BJ (cell line): ENCODE measurements at regions not wholly inside any gene's neighbourhood (a gene's known extent, or its start where the extent isn't known, plus 50 kb on each side); places are given as distances from the start of the nearest gene placed in this dataset.

Experiments
- CTCF ChIA-PET: fragments of 350-600 bp; formaldehyde crosslinking; extraction: SDS; loops from one replicate; lab custom pipeline; 2021; ENCODE audit warnings: antibody characterized with exemption, inconsistent platforms; lab: Yijun Ruan, JAX
- POLR2A ChIA-PET: fragments of 300-600 bp; sonication (Branson Sonifier 250); formaldehyde crosslinking; extraction: SDS; loops from one replicate; lab custom pipeline; 2021; ENCODE audit warnings: antibody characterized with exemption; lab: Charles Lee
- DNase-seq: peaks from one replicate; pipeline ENCODE4 v3.0.0-alpha.2; 2011; ENCODE audit warnings: low read depth
- H3K27me3 ChIP-seq: 2 replicates; pipeline ENCODE4 v1.6.0; 2011; ENCODE audit warnings: low read length; ENCODE audit not compliant: control insufficient read depth, insufficient read depth
- H3K36me3 ChIP-seq: 2 replicates; pipeline ENCODE4 v1.5.1; 2011; ENCODE audit warnings: low read length; ENCODE audit not compliant: control insufficient read depth, insufficient read depth
- H3K4me3 ChIP-seq: 2 replicates; pipeline ENCODE4 v1.5.1; 2011; ENCODE audit warnings: low read depth, mild to moderate bottlenecking, control low read depth, low read length
- CTCF ChIP-seq: IDR thresholded peaks from 2 replicates; pipeline ENCODE4 v1.5.1; 2011; ENCODE audit warnings: low read depth, mild to moderate bottlenecking, control low read depth, inconsistent platforms, low read length, moderate library complexity; ENCODE audit not compliant: insufficient read depth

- DNase-seq: no peak
- TF ChIP-seq CTCF: no peak
- no peaks in the 10 kb centered on the region for H3K36me3 ChIP-seq
- H3K27me3 ChIP-seq: no peaks in the 10 kb centered on the region
- ChIA-PET CTCF (interaction anchor here (1.1 kb wide), 1 partner anchor 95 kb away, joined by 3 read pairs; no protein-coding TSS in a partner anchor), POLR2A (no interaction called here)
- no peak overlapping the region for H3K4me3 ChIP-seq
Measured at GRCh38 chr7:416761-417624, 102.7 kb downstream of the PDGFA start.

GRCh38 chr7:417625-417889 lies 102.1 kb downstream of the PDGFA start:
- no peak for DNase-seq
- CTCF ChIA-PET: interaction anchor here (1.1 kb wide), 1 partner anchor 96 kb away, joined by 3 read pairs; no protein-coding TSS in a partner anchor
- H3K27me3 ChIP-seq: no peaks in the 10 kb centered on the region
- POLR2A ChIA-PET: no interaction called here
- H3K36me3 ChIP-seq: no peaks in the 10 kb centered on the region
- H3K4me3 ChIP-seq: no peak overlapping the region
- TF ChIP-seq CTCF: no peak

- H3K36me3 ChIP-seq: no peaks in the 10 kb centered on the region
- no peak for DNase-seq
- H3K27me3 ChIP-seq: no peaks in the 10 kb centered on the region
- CTCF ChIA-PET: no interaction called here
- POLR2A ChIA-PET: no interaction called here
- no peak overlapping the region for H3K4me3 ChIP-seq
- no peak for TF ChIP-seq CTCF
Measured at GRCh38 chr7:417973-418601, 101.6 kb downstream of the PDGFA start.

GRCh38 chr7:418636-419280 lies 100.9 kb downstream of the PDGFA start:
- CTCF ChIA-PET: no interaction called here
- POLR2A ChIA-PET: no interaction called here
- Histone ChIP-seq H3K27me3 (no peaks in the 10 kb centered on the region), H3K36me3 (no peaks in the 10 kb centered on the region), H3K4me3 (no peak overlapping the region)
- no peak for DNase-seq
- no peak for TF ChIP-seq CTCF
